GM12891 (cell line): ENCODE measurements at regions not wholly inside any gene's neighbourhood (a gene's known extent, or its start where the extent isn't known, plus 50 kb on each side); places are given as distances from the start of the nearest gene placed in this dataset.

ENCODE experiments used
- DNase-seq: peaks from one replicate; pipeline ENCODE4 v3.0.0; 2011; ENCODE audit warnings: low spot score; ENCODE audit not compliant: insufficient read length
- FAIRE-seq: peaks from 2 replicates; lab custom pipeline; 2011; peaks lifted over from hg19 to GRCh38; lab: Jason Lieb, UNC
- PAX5 ChIP-seq: IDR thresholded peaks from 2 replicates; pipeline ENCODE4 v1.6.1; 2011; ENCODE audit warnings: low read length, moderate library complexity, mild to moderate bottlenecking; ENCODE audit not compliant: insufficient read depth, severe bottlenecking
- POLR2A ChIP-seq: IDR thresholded peaks from 2 replicates; pipeline ENCODE4 v1.6.1; 2011; ENCODE audit warnings: low read depth, low read length, control low read depth
- POLR2AphosphoS5 ChIP-seq: IDR thresholded peaks from 2 replicates; pipeline ENCODE4 v1.6.1; 2011; ENCODE audit warnings: low read depth, low read length, control low read depth
- POU2F2 ChIP-seq: IDR thresholded peaks from 2 replicates; pipeline ENCODE4 v1.6.1; 2011; ENCODE audit warnings: low read depth, mild to moderate bottlenecking, control low read depth, low read length, moderate library complexity
- SPI1 ChIP-seq: IDR thresholded peaks from 2 replicates; pipeline ENCODE4 v1.6.1; 2011; ENCODE audit warnings: low read depth, low read length, control low read depth
- TAF1 ChIP-seq: IDR thresholded peaks from 2 replicates; pipeline ENCODE4 v1.6.1; 2011; ENCODE audit warnings: low read depth, low read length, control low read depth

GRCh38 chr1:244216836-244217235 lies 165.8 kb downstream of the ZBTB18 start:
- TF ChIP-seq POLR2AphosphoS5 (no peak), TAF1 (no peak), PAX5 (no peak), POU2F2 (no peak), SPI1 (no peak), POLR2A (no peak)
- DNase-seq (no peak), FAIRE-seq (no peak)

GRCh38 chr1:244217711-244218110 lies 166.6 kb downstream of the ZBTB18 start:
- TF ChIP-seq POU2F2 (no peak), POLR2AphosphoS5 (no peak), POLR2A (no peak), TAF1 (no peak), PAX5 (no peak), SPI1 (no peak)
- no peak for FAIRE-seq

GRCh38 chr1:244218220-244218619 lies 167.1 kb downstream of the ZBTB18 start:
- TF ChIP-seq POLR2A (no peak), TAF1 (no peak), SPI1 (no peak)
- FAIRE-seq (no peak), DNase-seq (no peak)

More at GRCh38 chr1:244217711-244218110, 166.6 kb downstream of the ZBTB18 start:
- no peak for DNase-seq

GRCh38 chr1:244219149-244219548 lies 168.1 kb downstream of the ZBTB18 start:
- FAIRE-seq (no peak), DNase-seq (no peak)
- no peak for TF ChIP-seq TAF1
- no peak for TF ChIP-seq POU2F2
- no peak for TF ChIP-seq POLR2AphosphoS5
- no peak for TF ChIP-seq SPI1
- no peak for TF ChIP-seq PAX5
- TF ChIP-seq POLR2A, result no peak

- FAIRE-seq (no peak), DNase-seq (no peak)
- TF ChIP-seq POU2F2 (no peak), TAF1 (no peak), PAX5 (no peak), SPI1 (no peak), POLR2A (no peak), POLR2AphosphoS5 (no peak)
Measured at GRCh38 chr1:244219802-244220201, 168.7 kb downstream of the ZBTB18 start.

GRCh38 chr1:244220410-244220809 lies 169.3 kb downstream of the ZBTB18 start:
- FAIRE-seq, result no peak
- no peak for TF ChIP-seq POU2F2
- no peak for TF ChIP-seq POLR2A
- no peak for TF ChIP-seq POLR2AphosphoS5
- TF ChIP-seq SPI1, result no peak
- TF ChIP-seq TAF1, result no peak
- TF ChIP-seq PAX5, result no peak
- no peak for DNase-seq

GRCh38 chr1:244221991-244222390 lies 170.9 kb downstream of the ZBTB18 start:
- FAIRE-seq, result no peak
- no peak for TF ChIP-seq PAX5
- no peak for TF ChIP-seq SPI1
- TF ChIP-seq TAF1, result no peak
- TF ChIP-seq POLR2AphosphoS5, result no peak
- no peak for TF ChIP-seq POU2F2
- TF ChIP-seq POLR2A, result no peak
- DNase-seq, result no peak

GRCh38 chr1:244224487-244225430 lies 173.7 kb downstream of the ZBTB18 start:
- TF ChIP-seq PAX5 (no peak), POU2F2 (no peak)
- FAIRE-seq (no peak), DNase-seq (no peak)

- FAIRE-seq (no peak), DNase-seq (no peak)
- no peak for TF ChIP-seq POU2F2
- TF ChIP-seq SPI1, result no peak
- no peak for TF ChIP-seq POLR2A
- no peak for TF ChIP-seq PAX5
- TF ChIP-seq POLR2AphosphoS5, result no peak
- no peak for TF ChIP-seq TAF1
Measured at GRCh38 chr1:244226435-244226834, 175.4 kb downstream of the ZBTB18 start.

- no peak for DNase-seq
- TF ChIP-seq POU2F2 (no peak), POLR2AphosphoS5 (no peak), PAX5 (no peak), TAF1 (no peak), POLR2A (no peak), SPI1 (no peak)
- FAIRE-seq, result no peak
Measured at GRCh38 chr1:244230470-244230869, 179.4 kb downstream of the ZBTB18 start.
